ENCODE measurements at regions not wholly inside any gene's neighbourhood (a gene's known extent, or its start where the extent isn't known, plus 50 kb on each side); places are given as distances from the start of the nearest gene placed in this dataset.
"Not testable (repeated sequence)": the region's sequence is repeated elsewhere in the genome, so short reads cannot be mapped to it uniquely, and the experiment has no call there.

DNA sequence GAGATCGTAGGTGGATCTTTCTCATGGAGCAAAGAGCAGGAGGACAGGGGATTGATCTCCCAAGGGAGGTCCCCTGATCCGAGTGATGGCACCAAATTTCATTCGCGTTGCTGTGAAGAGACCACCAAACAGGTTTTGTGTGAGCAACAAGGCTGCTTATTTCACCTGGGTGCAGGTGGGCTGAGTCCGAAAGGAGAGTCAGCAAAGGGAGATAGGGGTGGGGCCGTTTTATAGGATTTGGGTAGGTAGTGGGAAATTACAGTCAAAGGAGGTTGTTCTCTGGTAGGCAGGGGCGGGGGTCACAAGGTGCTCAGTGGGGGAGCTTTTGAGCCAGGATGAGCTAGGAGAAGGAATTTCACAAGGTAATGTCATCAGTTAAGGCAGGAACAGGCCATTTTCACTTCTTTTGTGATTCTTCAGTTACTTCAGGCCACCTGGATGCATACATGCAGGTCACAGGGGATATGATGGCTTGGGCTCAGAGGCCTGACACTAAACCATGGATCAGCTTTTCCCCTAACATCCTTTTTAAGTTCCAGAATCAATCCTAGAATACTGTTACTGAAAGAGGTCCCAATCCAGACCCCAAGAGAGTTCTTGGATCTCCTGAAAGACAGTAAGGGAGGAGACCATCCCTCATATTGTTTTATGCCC, 110.6 kb upstream of the PPM1J start:
- TF ChIP-seq, protein P1, sequence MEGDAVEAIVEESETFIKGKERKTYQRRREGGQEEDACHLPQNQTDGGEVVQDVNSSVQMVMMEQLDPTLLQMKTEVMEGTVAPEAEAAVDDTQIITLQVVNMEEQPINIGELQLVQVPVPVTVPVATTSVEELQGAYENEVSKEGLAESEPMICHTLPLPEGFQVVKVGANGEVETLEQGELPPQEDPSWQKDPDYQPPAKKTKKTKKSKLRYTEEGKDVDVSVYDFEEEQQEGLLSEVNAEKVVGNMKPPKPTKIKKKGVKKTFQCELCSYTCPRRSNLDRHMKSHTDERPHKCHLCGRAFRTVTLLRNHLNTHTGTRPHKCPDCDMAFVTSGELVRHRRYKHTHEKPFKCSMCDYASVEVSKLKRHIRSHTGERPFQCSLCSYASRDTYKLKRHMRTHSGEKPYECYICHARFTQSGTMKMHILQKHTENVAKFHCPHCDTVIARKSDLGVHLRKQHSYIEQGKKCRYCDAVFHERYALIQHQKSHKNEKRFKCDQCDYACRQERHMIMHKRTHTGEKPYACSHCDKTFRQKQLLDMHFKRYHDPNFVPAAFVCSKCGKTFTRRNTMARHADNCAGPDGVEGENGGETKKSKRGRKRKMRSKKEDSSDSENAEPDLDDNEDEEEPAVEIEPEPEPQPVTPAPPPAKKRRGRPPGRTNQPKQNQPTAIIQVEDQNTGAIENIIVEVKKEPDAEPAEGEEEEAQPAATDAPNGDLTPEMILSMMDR (conservative IDR thresholded peaks at IDR 0.05 in 1 of 2, IDR thresholded peaks at IDR 0.05 in 1 of 2; ENCODE audit: low read depth in 1 of 2, low read length in 2 of 2), result not testable (repeated sequence)
- TF ChIP-seq EZH2 (IDR thresholded peaks at IDR 0.05; ENCODE audit: low read length, missing control alignments), result not testable (repeated sequence)
